Choroid plexus epithelial cell (primary cell): ENCODE measurements at regions not wholly inside any gene's neighbourhood (a gene's known extent, or its start where the extent isn't known, plus 50 kb on each side); places are given as distances from the start of the nearest gene placed in this dataset.
"Not testable (repeated sequence)": the region's sequence is repeated elsewhere in the genome, so short reads cannot be mapped to it uniquely, and the experiment has no call there.

Experiments used
- DNase-seq: peaks from one replicate; pipeline ENCODE4 v3.0.0-alpha.2; 2010; ENCODE audit warnings: low read depth
- H3K4me3 ChIP-seq: 2 replicates; pipeline ENCODE4 v1.5.1; 2011; ENCODE audit warnings: low read depth, mild to moderate bottlenecking, control low read depth, low read length, moderate library complexity

- DNase-seq, H3K4me3 ChIP-seq: not testable (repeated sequence)
These were observed 75.1 kb upstream of the CIDEA start for GRCh38 chr18:12179029-12179428.

- not testable (repeated sequence) for H3K4me3 ChIP-seq, DNase-seq
These were observed 74.2 kb upstream of the CIDEA start for GRCh38 chr18:12179697-12180577.

GRCh38 chr18:12198797-12199196 lies 55.4 kb upstream of the CIDEA start:
- DNase-seq, H3K4me3 ChIP-seq: not testable (repeated sequence)

- H3K4me3 ChIP-seq = not testable (repeated sequence)
- peak; percentile 8 for DNase-seq
These were observed 54.0 kb upstream of the CIDEA start for GRCh38 chr18:12200186-12200585.
